Ovary (tissue), 3 donors: ENCODE measurements at regions not wholly inside any gene's neighbourhood (a gene's known extent, or its start where the extent isn't known, plus 50 kb on each side); places are given as distances from the start of the nearest gene placed in this dataset.

Experiments used
- EP300 ChIP-seq: sonication (generic); formaldehyde crosslinking; IDR thresholded peaks from one replicate; pipeline ENCODE4 v1.6.1; 2017; ENCODE audit warnings: antibody characterized with exemption
- POLR2A ChIP-seq: fragments of 450-650 bp; IDR thresholded peaks from one replicate; pipeline ENCODE4 v1.6.1; 2017; ENCODE audit warnings: antibody characterized with exemption, mild to moderate bottlenecking, moderate library complexity
- TF ChIP-seq, protein P1 (sequence below), 3 donors: fragments of 450-650 bp in 2 of 3; fragments of 200-600 bp in 1 of 3; IDR thresholded peaks; one replicate each; pipeline versions ENCODE4 v1.5.1 to v1.8.0; 2016 to 2022; ENCODE audit warnings: antibody characterized with exemption in 3 of 3, mild to moderate bottlenecking in 1 of 3
- donor health status: DM: no; HTN: no; CAD: no.

DNA sequence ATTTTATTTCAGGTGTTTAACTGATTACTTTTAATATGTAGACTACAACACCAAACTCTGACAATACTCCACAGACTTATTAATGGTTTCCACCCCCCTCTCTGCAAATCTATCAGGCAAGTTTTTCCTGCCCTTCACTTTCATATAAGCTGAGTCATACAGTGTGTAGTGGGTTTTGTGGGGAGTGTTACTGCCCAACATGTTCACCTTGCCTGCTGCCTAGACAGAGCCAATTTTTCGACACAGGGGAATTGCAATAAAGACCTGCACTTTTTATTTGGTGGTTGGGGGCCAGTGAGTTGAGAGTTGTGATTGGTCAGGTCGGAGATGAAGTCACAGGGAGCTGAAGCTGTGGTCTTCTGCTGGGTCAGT, 119.7 kb downstream of the PPIAL4G start:
- TF ChIP-seq, protein P1, sequence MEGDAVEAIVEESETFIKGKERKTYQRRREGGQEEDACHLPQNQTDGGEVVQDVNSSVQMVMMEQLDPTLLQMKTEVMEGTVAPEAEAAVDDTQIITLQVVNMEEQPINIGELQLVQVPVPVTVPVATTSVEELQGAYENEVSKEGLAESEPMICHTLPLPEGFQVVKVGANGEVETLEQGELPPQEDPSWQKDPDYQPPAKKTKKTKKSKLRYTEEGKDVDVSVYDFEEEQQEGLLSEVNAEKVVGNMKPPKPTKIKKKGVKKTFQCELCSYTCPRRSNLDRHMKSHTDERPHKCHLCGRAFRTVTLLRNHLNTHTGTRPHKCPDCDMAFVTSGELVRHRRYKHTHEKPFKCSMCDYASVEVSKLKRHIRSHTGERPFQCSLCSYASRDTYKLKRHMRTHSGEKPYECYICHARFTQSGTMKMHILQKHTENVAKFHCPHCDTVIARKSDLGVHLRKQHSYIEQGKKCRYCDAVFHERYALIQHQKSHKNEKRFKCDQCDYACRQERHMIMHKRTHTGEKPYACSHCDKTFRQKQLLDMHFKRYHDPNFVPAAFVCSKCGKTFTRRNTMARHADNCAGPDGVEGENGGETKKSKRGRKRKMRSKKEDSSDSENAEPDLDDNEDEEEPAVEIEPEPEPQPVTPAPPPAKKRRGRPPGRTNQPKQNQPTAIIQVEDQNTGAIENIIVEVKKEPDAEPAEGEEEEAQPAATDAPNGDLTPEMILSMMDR (IDR thresholded peaks at IDR 0.05): no peak
- TF ChIP-seq POLR2A (no peak), EP300 (no peak)
